Stimulated activated CD4-positive, alpha-beta T cell treated with anti-CD3 and anti-CD28 coated beads, Interleukin-4, amount 100 ng/mL, for 24 hours (primary cell): ENCODE measurements at regions not wholly inside any gene's neighbourhood (a gene's known extent, or its start where the extent isn't known, plus 50 kb on each side); places are given as distances from the start of the nearest gene placed in this dataset.

ENCODE experiments used
- DNase-seq: peaks from one replicate; pipeline ENCODE4 v3.0.0-alpha.2; 2020

GRCh38 chr5:174414315-174414710, 310.1 kb upstream of the MSX2 start:
- no peak for DNase-seq

GRCh38 chr5:174418809-174419539, 305.4 kb upstream of the MSX2 start:
- no peak for DNase-seq

- DNase-seq: peak; percentile 78
Measured at GRCh38 chr5:174419540-174420132, 304.7 kb upstream of the MSX2 start.

- no peak for DNase-seq
Measured at GRCh38 chr5:174420651-174421407, 303.6 kb upstream of the MSX2 start.

- DNase-seq: no peak
Measured at GRCh38 chr5:174421408-174421805, 303.0 kb upstream of the MSX2 start.

- DNase-seq: no peak
Measured at GRCh38 chr5:174423558-174423957, 300.8 kb upstream of the MSX2 start.

GRCh38 chr5:174424219-174425053, 299.9 kb upstream of the MSX2 start:
- DNase-seq: no peak

- no peak for DNase-seq
Measured at GRCh38 chr5:174425271-174425963, 299.0 kb upstream of the MSX2 start.

GRCh38 chr5:174425964-174426290, 298.5 kb upstream of the MSX2 start:
- DNase-seq: no peak

- DNase-seq: no peak
Measured at GRCh38 chr5:174426388-174426787, 298.0 kb upstream of the MSX2 start.

- DNase-seq: no peak
Measured at GRCh38 chr5:174426851-174427250, 297.5 kb upstream of the MSX2 start.

GRCh38 chr5:174427304-174427703, 297.1 kb upstream of the MSX2 start:
- no peak for DNase-seq

GRCh38 chr5:174428895-174429294, 295.5 kb upstream of the MSX2 start:
- no peak for DNase-seq

GRCh38 chr5:174430940-174431339, 293.4 kb upstream of the MSX2 start:
- no peak for DNase-seq

- no peak for DNase-seq
Measured at GRCh38 chr5:174431504-174431903, 292.9 kb upstream of the MSX2 start.

GRCh38 chr5:174433098-174433497, 291.3 kb upstream of the MSX2 start:
- DNase-seq: no peak

- no peak for DNase-seq
Measured at GRCh38 chr5:174436750-174437149, 287.6 kb upstream of the MSX2 start.

GRCh38 chr5:174444479-174445188, 279.7 kb upstream of the MSX2 start:
- no peak for DNase-seq

GRCh38 chr5:174446446-174446845, 277.9 kb upstream of the MSX2 start:
- DNase-seq: no peak

- DNase-seq: no peak
Measured at GRCh38 chr5:174446988-174447387, 277.4 kb upstream of the MSX2 start.

- no peak for DNase-seq
Measured at GRCh38 chr5:174448041-174448440, 276.3 kb upstream of the MSX2 start.

GRCh38 chr5:174448662-174449061, 275.7 kb upstream of the MSX2 start:
- DNase-seq: no peak
